Endothelial cell of umbilical vein (primary cell): ENCODE measurements at regions not wholly inside any gene's neighbourhood (a gene's known extent, or its start where the extent isn't known, plus 50 kb on each side); places are given as distances from the start of the nearest gene placed in this dataset.

Source experiments
- BruUV-seq: library from RNA; stranded (reverse); fragments of 400-500 nt; replicated peaks from 2 replicates; lab custom pipeline; 2021; lab: Mats Ljungman, UMichigan
- CTCF ChIA-PET: fragments of 300-600, 350-600 bp; sonication (Branson Sonifier 250); formaldehyde crosslinking; loops from one replicate; lab custom pipeline; 2021; ENCODE audit warnings: antibody characterized with exemption, inconsistent platforms; lab: Charles Lee
- POLR2A ChIA-PET: fragments of 300-600, 350-600 bp; sonication (Branson Sonifier 250); formaldehyde crosslinking; loops from one replicate; lab custom pipeline; 2021; ENCODE audit warnings: antibody characterized with exemption, inconsistent platforms; lab: Charles Lee
- DNase-seq: peaks from one replicate; pipeline ENCODE4 v3.0.0-alpha.2; 2011; ENCODE audit warnings: low read depth, low spot score
- FAIRE-seq: peaks from 2 replicates; lab custom pipeline; 2011; peaks lifted over from hg19 to GRCh38; lab: Jason Lieb, UNC
- H2AFZ ChIP-seq: 2 replicates; pipeline ENCODE4 v1.6.0; 2012; ENCODE audit warnings: low read depth, low read length, control low read depth, inconsistent platforms
- H3K27ac ChIP-seq: 2 replicates; pipeline ENCODE4 v1.5.1; 2011; ENCODE audit warnings: low read depth, mild to moderate bottlenecking, control low read depth, low read length, moderate library complexity; ENCODE audit not compliant: insufficient read depth
- H3K27me3 ChIP-seq, 2 experiments: 2 replicates each; pipeline versions ENCODE4 v1.6.0 to v1.6.1; 2011; ENCODE audit warnings: low read length in 2 of 2, mixed read lengths in 1 of 2; ENCODE audit not compliant: control insufficient read depth in 2 of 2, insufficient read depth in 2 of 2
- H3K36me3 ChIP-seq, 2 experiments: 2 replicates in 1 of 2; 3 replicates in 1 of 2; pipeline ENCODE4 v1.5.1; 2011; ENCODE audit warnings: low read length in 2 of 2, mild to moderate bottlenecking in 1 of 2, moderate library complexity in 1 of 2; ENCODE audit not compliant: control insufficient read depth in 2 of 2, insufficient read depth in 2 of 2; ENCODE audit errors: extremely low read depth in 1 of 2
- H3K4me1 ChIP-seq: 3 replicates; pipeline ENCODE4 v1.5.1; 2011; ENCODE audit warnings: mild to moderate bottlenecking, low read length; ENCODE audit not compliant: control insufficient read depth, insufficient read depth; ENCODE audit errors: extremely low read depth
- H3K4me2 ChIP-seq: 2 replicates; pipeline ENCODE4 v1.6.1; 2011; ENCODE audit warnings: low read length, control low read depth, mixed read lengths; ENCODE audit not compliant: insufficient read depth
- H3K4me3 ChIP-seq, 3 experiments: fragments of 200-600 bp in 1 of 3; sonication (generic), shearing (Covaris generic) in 1 of 3; replicated peaks in 1 of 3; 2 replicates each; pipeline ENCODE4 v1.5.1; 2011 to 2016; ENCODE audit warnings: control low read depth in 3 of 3, low read length in 3 of 3, mild to moderate bottlenecking in 2 of 3, inconsistent platforms in 1 of 3, low read depth in 1 of 3, moderate library complexity in 1 of 3; ENCODE audit not compliant: insufficient read depth in 1 of 3
- H3K79me2 ChIP-seq: 2 replicates; pipeline ENCODE4 v1.6.0; 2012; ENCODE audit warnings: low read length, inconsistent platforms; ENCODE audit not compliant: control insufficient read depth, insufficient read depth
- H3K9ac ChIP-seq: replicated peaks from 2 replicates; pipeline ENCODE3; 2011; ENCODE audit warnings: low read length, control low read depth; ENCODE audit not compliant: insufficient read depth; ENCODE audit errors: extremely low read depth
- H3K9me1 ChIP-seq: replicated peaks from 3 replicates; pipeline ENCODE4 v1.6.0; 2011; ENCODE audit warnings: mild to moderate bottlenecking, low read length; ENCODE audit not compliant: control insufficient read depth, insufficient read depth; ENCODE audit errors: extremely low read depth
- H3K9me3 ChIP-seq: replicated peaks from 2 replicates; pipeline ENCODE4 v1.5.1; 2012; ENCODE audit warnings: low read length, inconsistent platforms; ENCODE audit not compliant: control insufficient read depth, insufficient read depth
- H4K20me1 ChIP-seq: replicated peaks from 2 replicates; pipeline ENCODE3; 2011; ENCODE audit warnings: mild to moderate bottlenecking, low read length; ENCODE audit not compliant: control insufficient read depth, insufficient read depth; ENCODE audit errors: extremely low read depth
- EZH2 ChIP-seq: IDR thresholded peaks from 2 replicates; pipeline ENCODE4 v1.6.1; 2012; ENCODE audit warnings: borderline replicate concordance, low read depth, mild to moderate bottlenecking, moderate library complexity, low read length, inconsistent platforms; ENCODE audit not compliant: severe bottlenecking
- GATA2 ChIP-seq: IDR thresholded peaks from 2 replicates; pipeline ENCODE4 v1.7.0; 2011; ENCODE audit warnings: low read depth, mild to moderate bottlenecking, moderate library complexity, mixed read lengths, low read length; ENCODE audit not compliant: insufficient read length, insufficient read depth
- JUN ChIP-seq: IDR thresholded peaks from 2 replicates; pipeline ENCODE4 v1.6.1; 2011; ENCODE audit warnings: borderline replicate concordance, low read depth; ENCODE audit not compliant: insufficient read length, insufficient read depth
- MAX ChIP-seq: IDR thresholded peaks from 2 replicates; pipeline ENCODE4 v1.6.1; 2011; ENCODE audit not compliant: insufficient read depth, insufficient read length
- MYC ChIP-seq: IDR thresholded peaks from one replicate; pipeline ENCODE4 v1.6.1; 2011; ENCODE audit warnings: mild to moderate bottlenecking, low read depth, low read length
- POLR2A ChIP-seq: IDR thresholded peaks from 2 replicates; pipeline ENCODE4 v1.6.1; 2012; ENCODE audit warnings: low read depth, mild to moderate bottlenecking, control low read depth, low read length
- POLR2AphosphoS5 ChIP-seq: IDR thresholded peaks from 2 replicates; pipeline ENCODE4 v1.6.1; 2012; ENCODE audit warnings: low read depth, mild to moderate bottlenecking, control low read depth, low read length, moderate library complexity; ENCODE audit not compliant: insufficient read depth
- dilution Hi-C: fragments of 300-500 bp; cut with MboI; formaldehyde crosslinking; loops from one replicate; pipeline ENCODE4 v1.15.0; 2019; ENCODE audit warnings: low sequenced_read_pairs; ENCODE audit not compliant: extremely low pct_ligation_motif_present
- intact Hi-C: fragments of 100-400 bp; cut with micrococcal nuclease; formaldehyde crosslinking; loops from one replicate; pipeline ENCODE4 v1.10.0; 2022

GRCh38 chr9:115599898-115600297, 481.9 kb upstream of the TNC start:
- Histone ChIP-seq H3K4me3 (no peak overlapping the region), H3K27ac (no peak overlapping the region), H3K27me3 (peaks cover 0 to 5% of the 10 kb centered on the region in 2 experiments), H3K9ac (no peak overlapping the region), H3K9me3 (no peaks in the 10 kb centered on the region), H3K4me1 (no peaks in the 10 kb centered on the region), H3K79me2 (no peaks in the 10 kb centered on the region), H4K20me1 (no peaks in the 10 kb centered on the region), H3K9me1 (no peaks in the 10 kb centered on the region), H2AFZ (no peak overlapping the region), H3K4me2 (no peak overlapping the region), H3K36me3 (no peaks in the 10 kb centered on the region)
- POLR2A ChIA-PET, result no interaction called here
- FAIRE-seq, result no peak
- DNase-seq, result no peak
- intact Hi-C loops (no loop called here), dilution Hi-C loops (no loop called here)
- BruUV-seq, result no TSS peak
- CTCF ChIA-PET, result no interaction called here
- no peak for TF ChIP-seq MYC
- no peak for TF ChIP-seq GATA2

GRCh38 chr9:115601434-115601833, 483.5 kb upstream of the TNC start:
- TF ChIP-seq POLR2AphosphoS5 (no peak), EZH2 (no peak), MYC (no peak), MAX (no peak), POLR2A (no peak), GATA2 (no peak), JUN (no peak)
- Histone ChIP-seq H3K4me3 (no peak overlapping the region), H3K27me3 (peaks cover 0 to 2% of the 10 kb centered on the region in 2 experiments), H3K4me2 (no peak overlapping the region), H3K9me1 (no peaks in the 10 kb centered on the region), H2AFZ (no peak overlapping the region), H3K9me3 (no peaks in the 10 kb centered on the region), H3K9ac (no peak overlapping the region), H3K36me3 (no peaks in the 10 kb centered on the region), H3K27ac (no peak overlapping the region), H3K79me2 (no peaks in the 10 kb centered on the region), H4K20me1 (no peaks in the 10 kb centered on the region), H3K4me1 (no peaks in the 10 kb centered on the region)
- dilution Hi-C loops (no loop called here), intact Hi-C loops (no loop called here)
- CTCF ChIA-PET, result no interaction called here
- DNase-seq (no peak), FAIRE-seq (no peak)
- POLR2A ChIA-PET, result no interaction called here
- no TSS peak for BruUV-seq
